Stimulated activated CD4-positive, alpha-beta T cell treated with anti-CD3 and anti-CD28 coated beads, Interleukin-4, amount 100 ng/mL, for 24 hours (primary cell): ENCODE measurements at regions not wholly inside any gene's neighbourhood (a gene's known extent, or its start where the extent isn't known, plus 50 kb on each side); places are given as distances from the start of the nearest gene placed in this dataset.
"Not testable (repeated sequence)": the region's sequence is repeated elsewhere in the genome, so short reads cannot be mapped to it uniquely, and the experiment has no call there.

Source experiments
- DNase-seq: peaks from one replicate; pipeline ENCODE4 v3.0.0-alpha.2; 2020

GRCh38 chrX:829145-829544 lies 198.6 kb downstream of the SHOX start:
- DNase-seq: no peak

- no peak for DNase-seq
Observed at GRCh38 chrX:828411-828959, 197.9 kb downstream of the SHOX start.

GRCh38 chrX:826448-826847 lies 195.9 kb downstream of the SHOX start:
- no peak for DNase-seq

GRCh38 chrX:825991-826390 lies 195.4 kb downstream of the SHOX start:
- no peak for DNase-seq

GRCh38 chrX:823073-823472 lies 192.5 kb downstream of the SHOX start:
- DNase-seq: not testable (repeated sequence)

- no peak for DNase-seq
Observed at GRCh38 chrX:821327-822107, 190.9 kb downstream of the SHOX start.

GRCh38 chrX:819684-820083 lies 189.1 kb downstream of the SHOX start:
- no peak for DNase-seq

- DNase-seq: no peak
Observed at GRCh38 chrX:817759-818300, 187.2 kb downstream of the SHOX start.

- not testable (repeated sequence) for DNase-seq
Observed at GRCh38 chrX:817147-817546, 186.6 kb downstream of the SHOX start.

GRCh38 chrX:816411-816810 lies 185.8 kb downstream of the SHOX start:
- no peak for DNase-seq

GRCh38 chrX:810186-810585 lies 179.6 kb downstream of the SHOX start:
- no peak for DNase-seq

GRCh38 chrX:809081-809480 lies 178.5 kb downstream of the SHOX start:
- no peak for DNase-seq

- DNase-seq: no peak
Observed at GRCh38 chrX:806586-806985, 176.0 kb downstream of the SHOX start.

GRCh38 chrX:805988-806387 lies 175.4 kb downstream of the SHOX start:
- DNase-seq: no peak

- no peak for DNase-seq
Observed at GRCh38 chrX:805103-805670, 174.6 kb downstream of the SHOX start.

- DNase-seq: no peak
Observed at GRCh38 chrX:802846-803245, 172.3 kb downstream of the SHOX start.

- no peak for DNase-seq
Observed at GRCh38 chrX:799808-800207, 169.2 kb downstream of the SHOX start.

GRCh38 chrX:794311-794710 lies 163.7 kb downstream of the SHOX start:
- no peak for DNase-seq

GRCh38 chrX:793216-793770 lies 162.7 kb downstream of the SHOX start:
- no peak for DNase-seq

- DNase-seq: no peak
Observed at GRCh38 chrX:791479-792034, 161.0 kb downstream of the SHOX start.

GRCh38 chrX:790783-791360 lies 160.3 kb downstream of the SHOX start:
- no peak for DNase-seq

- DNase-seq: no peak
Observed at GRCh38 chrX:790041-790506, 159.5 kb downstream of the SHOX start.

GRCh38 chrX:789096-789495 lies 158.5 kb downstream of the SHOX start:
- no peak for DNase-seq
